A673 (cell line): ENCODE measurements at regions not wholly inside any gene's neighbourhood (a gene's known extent, or its start where the extent isn't known, plus 50 kb on each side); places are given as distances from the start of the nearest gene placed in this dataset.
A peak's percentile ranks its signal among the peaks of the same experiment; 100 is the strongest.

ENCODE experiments used
- BruUV-seq: library from RNA; stranded (reverse); fragments of 400-500 nt; replicated peaks from 2 replicates; lab custom pipeline; 2021; lab: Mats Ljungman, UMichigan
- CTCF ChIA-PET: fragments of 300-600 bp; sonication (Branson Sonifier 250); formaldehyde crosslinking; loops from one replicate; lab custom pipeline; 2022; ENCODE audit warnings: antibody characterized with exemption; lab: Charles Lee
- POLR2A ChIA-PET: fragments of 300-600 bp; sonication (Branson Sonifier 250); formaldehyde crosslinking; loops from one replicate; lab custom pipeline; 2022; ENCODE audit warnings: antibody characterized with exemption; ENCODE audit not compliant: low non-redundant PET; lab: Charles Lee
- DNase-seq: peaks from one replicate; pipeline ENCODE4 v3.0.0-alpha.2; 2015; ENCODE audit warnings: low spot score
- H3K27ac ChIP-seq: fragments of 200-600 bp; sonication (generic); 2 replicates; pipeline ENCODE4 v1.5.1; 2016; ENCODE audit warnings: mixed run types, low read depth, mild to moderate bottlenecking, mixed read lengths, antibody characterized with exemption, low read length; ENCODE audit not compliant: poor library complexity, severe bottlenecking
- H3K27me3 ChIP-seq: fragments of 200-600 bp; sonication (generic); replicated peaks from 2 replicates; pipeline ENCODE4 v1.6.1; 2017; ENCODE audit warnings: mixed run types, low read depth, mild to moderate bottlenecking, mixed read lengths, antibody characterized with exemption, low read length; ENCODE audit not compliant: insufficient read depth, poor library complexity
- H3K36me3 ChIP-seq: fragments of 200-600 bp; sonication (generic); 2 replicates; pipeline ENCODE4 v1.6.1; 2016; ENCODE audit warnings: mixed run types, mild to moderate bottlenecking, mixed read lengths, antibody characterized with exemption, low read length; ENCODE audit not compliant: insufficient read depth, poor library complexity, severe bottlenecking
- H3K4me1 ChIP-seq: fragments of 200-600 bp; sonication (generic); 2 replicates; pipeline ENCODE4 v1.6.1; 2017; ENCODE audit warnings: mixed run types, mild to moderate bottlenecking, mixed read lengths, antibody characterized with exemption, low read length; ENCODE audit not compliant: insufficient read depth, poor library complexity, severe bottlenecking
- H3K4me3 ChIP-seq: fragments of 200-600 bp; sonication (generic); 2 replicates; pipeline ENCODE4 v1.5.1; 2016; ENCODE audit warnings: low read depth, mixed run types, mild to moderate bottlenecking, mixed read lengths, low read length; ENCODE audit not compliant: poor library complexity, severe bottlenecking
- H3K9me3 ChIP-seq: fragments of 200-600 bp; sonication (generic); 2 replicates; pipeline ENCODE4 v1.6.1; 2016; ENCODE audit warnings: mixed run types, low read depth, mild to moderate bottlenecking, mixed read lengths, antibody characterized with exemption, low read length; ENCODE audit not compliant: poor library complexity, severe bottlenecking
- CTCF ChIP-seq: fragments of 300-800, 200-600 bp; sonication (generic); conservative IDR thresholded peaks from 2 replicates; pipeline ENCODE4 v1.5.1; 2017; ENCODE audit warnings: low read depth, mild to moderate bottlenecking, antibody characterized with exemption, low read length, moderate library complexity, mixed read lengths
- EZH2 ChIP-seq: fragments of 200-600 bp; sonication (generic); IDR thresholded peaks from 2 replicates; pipeline ENCODE4 v1.6.1; 2017; ENCODE audit warnings: borderline replicate concordance, low read depth, mild to moderate bottlenecking, mixed read lengths, antibody characterized with exemption, low read length; ENCODE audit not compliant: poor library complexity, severe bottlenecking
- intact Hi-C: fragments of 100-400 bp; cut with micrococcal nuclease; formaldehyde crosslinking; loops from one replicate; pipeline ENCODE4 v1.10.0; 2022; ENCODE audit not compliant: unreplicated experiment

DNA sequence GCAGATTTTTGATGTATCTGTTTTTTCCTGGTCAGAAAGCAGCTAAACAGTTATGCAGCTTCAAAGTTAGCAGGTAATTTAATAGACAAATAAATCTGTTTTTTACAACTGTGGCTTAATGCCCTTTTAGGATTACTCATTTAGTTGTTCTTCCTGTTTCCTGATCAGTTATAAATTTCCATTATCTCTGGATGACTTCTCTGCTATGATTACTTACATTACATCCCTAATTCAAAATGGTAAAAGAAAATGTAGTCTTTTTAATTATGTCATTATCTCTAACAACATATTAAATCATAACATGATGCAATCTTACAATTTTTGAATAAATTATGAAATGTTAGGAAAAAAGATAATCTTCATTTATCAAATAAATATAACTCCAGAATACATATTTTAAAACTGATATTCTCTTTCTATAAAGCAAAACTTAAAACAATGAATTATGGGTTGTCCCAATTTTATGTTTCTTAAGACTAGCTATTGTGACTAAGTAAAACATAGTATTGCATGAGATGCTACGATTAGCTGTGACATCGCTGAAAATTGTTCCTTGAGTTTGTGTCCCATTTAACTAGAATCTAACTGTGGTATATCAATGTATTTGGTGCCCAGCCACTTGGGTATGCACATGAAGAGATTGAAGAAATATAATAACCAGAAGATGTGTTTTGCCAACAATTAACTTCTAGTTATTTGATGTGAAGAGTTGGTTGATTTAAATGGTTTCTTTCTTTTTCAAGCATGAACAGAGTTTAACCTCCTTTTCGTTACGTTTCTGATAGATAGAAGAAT, 605.3 kb upstream of the SPRY2 start:
- no peaks in the 10 kb centered on the region for H3K36me3 ChIP-seq

GRCh38 chr13:80945328-80945727, 604.4 kb upstream of the SPRY2 start:
- peak; percentile 45 for DNase-seq
- TF ChIP-seq CTCF (no peak), EZH2 (no peak)
- H3K27me3 ChIP-seq: no peaks in the 10 kb centered on the region
- BruUV-seq: no TSS peak
- ChIA-PET POLR2A (no interaction called here), CTCF (no interaction called here)
- peaks cover 4% of the 10 kb centered on the region for H3K4me1 ChIP-seq
- no peak overlapping the region for H3K27ac ChIP-seq
- intact Hi-C loops: no loop called here
- H3K4me3 ChIP-seq: no peak overlapping the region
- H3K9me3 ChIP-seq: no peaks in the 10 kb centered on the region
- no peaks in the 10 kb centered on the region for H3K36me3 ChIP-seq

More for the DNA sequence above, 605.3 kb upstream of the SPRY2 start:
- Histone ChIP-seq H3K9me3 (no peaks in the 10 kb centered on the region), H3K4me3 (no peak overlapping the region), H3K4me1 (peaks cover 4% of the 10 kb centered on the region), H3K27ac (no peak overlapping the region), H3K27me3 (no peaks in the 10 kb centered on the region)
- DNase-seq: peak; percentile 12
- POLR2A ChIA-PET: no interaction called here
- no peak for TF ChIP-seq CTCF
- TF ChIP-seq EZH2: no peak
- BruUV-seq: no TSS peak
- intact Hi-C loops: no loop called here
- CTCF ChIA-PET: no interaction called here

GRCh38 chr13:80939581-80939980, 598.7 kb upstream of the SPRY2 start:
- TF ChIP-seq EZH2: no peak
- TF ChIP-seq CTCF: no peak
- H3K36me3 ChIP-seq: no peaks in the 10 kb centered on the region
- CTCF ChIA-PET: no interaction called here
- no peaks in the 10 kb centered on the region for H3K27me3 ChIP-seq
- no peak overlapping the region for H3K4me3 ChIP-seq
- no peak for DNase-seq
- intact Hi-C loops: no loop called here
- H3K27ac ChIP-seq: no peak overlapping the region
- H3K9me3 ChIP-seq: no peaks in the 10 kb centered on the region
- POLR2A ChIA-PET: no interaction called here
- no TSS peak for BruUV-seq
- no peaks in the 10 kb centered on the region for H3K4me1 ChIP-seq
